Liver (tissue), 8 donors: ENCODE measurements at regions not wholly inside any gene's neighbourhood (a gene's known extent, or its start where the extent isn't known, plus 50 kb on each side); places are given as distances from the start of the nearest gene placed in this dataset.
A peak's percentile ranks its signal among the peaks of the same experiment; 100 is the strongest.

Experiments used
- DNase-seq: peaks from one replicate; pipeline ENCODE4 v3.0.0-alpha.2; 2017; ENCODE audit warnings: low spot score
- H3K27ac ChIP-seq, 2 donors: one replicate each; pipeline ENCODE4 v1.7.0; 2013; ENCODE audit warnings: inconsistent platforms in 2 of 2, low read length in 2 of 2, control low read depth in 1 of 2, low read depth in 1 of 2, mild to moderate bottlenecking in 1 of 2
- H3K27me3 ChIP-seq, 4 donors: one replicate each; pipeline versions ENCODE4 v1.6.1 to v1.7.0; 2013; ENCODE audit warnings: low read length in 3 of 4, inconsistent platforms in 1 of 4, mild to moderate bottlenecking in 1 of 4, moderate library complexity in 1 of 4; ENCODE audit not compliant: control insufficient read depth in 4 of 4, insufficient read depth in 4 of 4
- H3K36me3 ChIP-seq, 4 donors: one replicate each; pipeline versions ENCODE4 v1.6.1 to v1.7.0; 2013; ENCODE audit warnings: low read length in 3 of 4, mild to moderate bottlenecking in 3 of 4, low read depth in 1 of 4, moderate library complexity in 1 of 4; ENCODE audit not compliant: control insufficient read depth in 4 of 4, insufficient read depth in 3 of 4
- H3K4me1 ChIP-seq, 4 donors: one replicate each; pipeline versions ENCODE4 v1.6.1 to v1.7.0; 2013; ENCODE audit warnings: low read length in 3 of 4, mild to moderate bottlenecking in 3 of 4, moderate library complexity in 1 of 4; ENCODE audit not compliant: control insufficient read depth in 4 of 4, insufficient read depth in 4 of 4
- H3K4me3 ChIP-seq, 3 donors: one replicate each; pipeline versions ENCODE4 v1.6.1 to v1.7.0; 2013; ENCODE audit warnings: low read length in 3 of 3, control low read depth in 1 of 3, low read depth in 1 of 3, mild to moderate bottlenecking in 1 of 3
- H3K9ac ChIP-seq, 2 donors: one replicate each; pipeline ENCODE4 v1.7.0; 2013; ENCODE audit warnings: low read length in 2 of 2, mild to moderate bottlenecking in 2 of 2, moderate library complexity in 2 of 2, control low read depth in 1 of 2, low read depth in 1 of 2
- H3K9me3 ChIP-seq, 4 donors: one replicate each; pipeline versions ENCODE4 v1.6.1 to v1.7.0; 2013; ENCODE audit warnings: low read length in 3 of 4; ENCODE audit not compliant: control insufficient read depth in 4 of 4
- CTCF ChIP-seq: fragments of 150-350 bp; IDR thresholded peaks from 2 replicates; pipeline ENCODE4 v1.5.1; 2017; ENCODE audit warnings: improper control_type of control experiment, low read depth, low read length; ENCODE audit not compliant: missing input control
- EGR1 ChIP-seq, 2 donors: IDR thresholded peaks; 2 replicates each; pipeline ENCODE4 v1.6.1; 2016 to 2018; ENCODE audit warnings: antibody characterized with exemption in 2 of 2, low read depth in 2 of 2
- FOXA1 ChIP-seq: IDR thresholded peaks from 2 replicates; pipeline ENCODE4 v1.6.1; 2016; ENCODE audit warnings: antibody characterized with exemption
- GABPA ChIP-seq, 2 donors: IDR thresholded peaks in 1 of 2; conservative IDR thresholded peaks in 1 of 2; 2 replicates each; pipeline ENCODE4 v1.6.1; 2016; ENCODE audit warnings: antibody characterized with exemption in 2 of 2, mild to moderate bottlenecking in 1 of 2, moderate library complexity in 1 of 2
- HNF4A ChIP-seq, 2 donors: conservative IDR thresholded peaks; 2 replicates each; pipeline ENCODE4 v1.6.1; 2016; ENCODE audit warnings: antibody characterized with exemption in 2 of 2, mild to moderate bottlenecking in 2 of 2
- HNF4G ChIP-seq: IDR thresholded peaks from 2 replicates; pipeline ENCODE4 v1.6.1; 2016; ENCODE audit warnings: antibody characterized with exemption
- JUND ChIP-seq, 2 donors: IDR thresholded peaks; 2 replicates each; pipeline ENCODE4 v1.6.1; 2016; ENCODE audit warnings: antibody characterized with exemption in 2 of 2
- NR2F2 ChIP-seq: IDR thresholded peaks from 2 replicates; pipeline ENCODE4 v1.6.1; 2016; ENCODE audit warnings: antibody characterized with exemption
- RAD21 ChIP-seq, 2 donors: IDR thresholded peaks; 2 replicates each; pipeline ENCODE4 v1.6.1; 2016; ENCODE audit warnings: antibody characterized with exemption in 2 of 2, mild to moderate bottlenecking in 2 of 2
- REST ChIP-seq: IDR thresholded peaks from 2 replicates; pipeline ENCODE4 v1.6.1; 2016; ENCODE audit warnings: antibody characterized with exemption, mild to moderate bottlenecking
- RXRA ChIP-seq, 2 donors: IDR thresholded peaks; 2 replicates each; pipeline ENCODE4 v1.6.1; 2017 to 2018; ENCODE audit warnings: antibody characterized with exemption in 2 of 2, mild to moderate bottlenecking in 1 of 2
- SP1 ChIP-seq: IDR thresholded peaks from 2 replicates; pipeline ENCODE4 v1.6.1; 2018; ENCODE audit warnings: antibody characterized with exemption, mild to moderate bottlenecking
- TAF1 ChIP-seq: conservative IDR thresholded peaks from 2 replicates; pipeline ENCODE4 v1.6.1; 2016; ENCODE audit warnings: antibody characterized with exemption, mild to moderate bottlenecking
- YY1 ChIP-seq: IDR thresholded peaks from 2 replicates; pipeline ENCODE4 v1.6.1; 2016; ENCODE audit warnings: antibody characterized with exemption, mild to moderate bottlenecking
- WGBS: extraction: QIAGEN DNeasy Blood & Tissue Kit; methylation state at CpG from one replicate; pipeline ENCODE4 v1.1.7; 2013; 5-methylcytosine and 5-hydroxymethylcytosine counted together
- TF ChIP-seq, protein P1 (sequence below): IDR thresholded peaks from 2 replicates; pipeline ENCODE4 v1.6.1; 2016; ENCODE audit warnings: antibody characterized with exemption
- TF ChIP-seq, protein P2 (sequence below): IDR thresholded peaks from 2 replicates; pipeline ENCODE4 v1.6.1; 2016; ENCODE audit warnings: antibody characterized with exemption
- TF ChIP-seq, protein P3 (sequence below): IDR thresholded peaks from 2 replicates; pipeline ENCODE4 v1.6.1; 2016; ENCODE audit warnings: antibody characterized with exemption
- donor health status: healthy.
- donor health status: healthy.
- donor health status: healthy.
- donor health status: healthy.
- donor health status: healthy.

GRCh38 chr22:27416511-27417420, 384.8 kb downstream of the MN1 start:
- Histone ChIP-seq H3K4me1 (peaks cover 0 to 9% (median 8%) of the 10 kb centered on the region in 4 donors), H3K4me3 (no peak overlapping the region), H3K9me3 (no peaks in the 10 kb centered on the region), H3K36me3 (no peaks in the 10 kb centered on the region), H3K27ac (no peak overlapping the region), H3K27me3 (peaks cover 0 to 3% (median 1%) of the 10 kb centered on the region in 4 donors), H3K9ac (no peak overlapping the region)
- DNase-seq: peak; percentile 40
- WGBS: 24% methylated on average over 12 of the region's 12 CpGs
- TF ChIP-seq SP1: no peak
- TF ChIP-seq EGR1 (IDR thresholded peaks at IDR 0.05; ENCODE audit: low read depth in 2 of 2): no peak
- TF ChIP-seq, protein P1, sequence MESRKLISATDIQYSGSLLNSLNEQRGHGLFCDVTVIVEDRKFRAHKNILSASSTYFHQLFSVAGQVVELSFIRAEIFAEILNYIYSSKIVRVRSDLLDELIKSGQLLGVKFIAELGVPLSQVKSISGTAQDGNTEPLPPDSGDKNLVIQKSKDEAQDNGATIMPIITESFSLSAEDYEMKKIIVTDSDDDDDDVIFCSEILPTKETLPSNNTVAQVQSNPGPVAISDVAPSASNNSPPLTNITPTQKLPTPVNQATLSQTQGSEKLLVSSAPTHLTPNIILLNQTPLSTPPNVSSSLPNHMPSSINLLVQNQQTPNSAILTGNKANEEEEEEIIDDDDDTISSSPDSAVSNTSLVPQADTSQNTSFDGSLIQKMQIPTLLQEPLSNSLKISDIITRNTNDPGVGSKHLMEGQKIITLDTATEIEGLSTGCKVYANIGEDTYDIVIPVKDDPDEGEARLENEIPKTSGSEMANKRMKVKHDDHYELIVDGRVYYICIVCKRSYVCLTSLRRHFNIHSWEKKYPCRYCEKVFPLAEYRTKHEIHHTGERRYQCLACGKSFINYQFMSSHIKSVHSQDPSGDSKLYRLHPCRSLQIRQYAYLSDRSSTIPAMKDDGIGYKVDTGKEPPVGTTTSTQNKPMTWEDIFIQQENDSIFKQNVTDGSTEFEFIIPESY: no peak
- TF ChIP-seq HNF4G: no peak
- no peak for TF ChIP-seq RXRA (IDR thresholded peaks at IDR 0.05)
- TF ChIP-seq, protein P2, sequence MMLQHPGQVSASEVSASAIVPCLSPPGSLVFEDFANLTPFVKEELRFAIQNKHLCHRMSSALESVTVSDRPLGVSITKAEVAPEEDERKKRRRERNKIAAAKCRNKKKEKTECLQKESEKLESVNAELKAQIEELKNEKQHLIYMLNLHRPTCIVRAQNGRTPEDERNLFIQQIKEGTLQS: no peak
- TF ChIP-seq TAF1: no peak
- TF ChIP-seq RAD21 (IDR thresholded peaks at IDR 0.05): no peak
- TF ChIP-seq FOXA1: no peak
- TF ChIP-seq CTCF: no peak
- no peak for TF ChIP-seq GABPA (IDR thresholded peaks at IDR 0.05 in 1 of 2, conservative IDR thresholded peaks at IDR 0.05 in 1 of 2)
- no peak for TF ChIP-seq YY1
- TF ChIP-seq REST: no peak

DNA sequence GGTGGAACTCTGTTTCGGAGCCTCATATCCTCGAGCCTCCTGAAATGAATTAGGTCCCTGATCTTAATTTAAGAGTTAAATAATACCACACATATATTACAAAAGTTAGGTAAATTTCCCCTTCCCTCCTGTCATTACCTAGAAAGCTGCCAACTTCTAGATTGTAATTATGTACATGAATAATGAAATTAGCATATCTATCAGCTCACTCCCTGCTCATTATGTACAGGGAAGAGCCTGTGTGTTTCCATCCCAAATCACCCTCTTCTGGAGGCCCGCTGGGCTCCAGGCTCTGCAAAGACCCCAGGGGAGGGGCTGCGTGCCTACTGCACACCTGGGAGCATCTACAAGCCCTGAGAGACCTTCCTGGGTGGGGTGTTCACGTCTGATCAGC, 384.1 kb downstream of the MN1 start:
- Histone ChIP-seq H3K27ac (no peak overlapping the region), H3K27me3 (peaks cover 0 to 3% (median 0%) of the 10 kb centered on the region in 4 donors), H3K36me3 (no peaks in the 10 kb centered on the region), H3K4me3 (no peak overlapping the region), H3K9ac (no peak overlapping the region), H3K4me1 (peaks cover 0 to 9% (median 8%) of the 10 kb centered on the region in 4 donors), H3K9me3 (no peaks in the 10 kb centered on the region)
- 68% methylated on average over 5 of the region's 5 CpGs for WGBS
- DNase-seq: no peak
- TF ChIP-seq JUND (IDR thresholded peaks at IDR 0.05) (no peak), TAF1 (no peak), NR2F2 (no peak), GABPA (IDR thresholded peaks at IDR 0.05 in 1 of 2, conservative IDR thresholded peaks at IDR 0.05 in 1 of 2) (no peak), RXRA (IDR thresholded peaks at IDR 0.05) (no peak), HNF4A (conservative IDR thresholded peaks at IDR 0.05) (no peak)
- TF ChIP-seq, protein P2: no peak
- TF ChIP-seq, protein P3, sequence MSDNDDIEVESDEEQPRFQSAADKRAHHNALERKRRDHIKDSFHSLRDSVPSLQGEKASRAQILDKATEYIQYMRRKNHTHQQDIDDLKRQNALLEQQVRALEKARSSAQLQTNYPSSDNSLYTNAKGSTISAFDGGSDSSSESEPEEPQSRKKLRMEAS: no peak
- TF ChIP-seq, protein P1: no peak
